ENCODE measurements at regions not wholly inside any gene's neighbourhood (a gene's known extent, or its start where the extent isn't known, plus 50 kb on each side); places are given as distances from the start of the nearest gene placed in this dataset.

- intact Hi-C loops (cut with micrococcal nuclease; ENCODE audit: unreplicated experiment) = no loop called here
- no peak for TF ChIP-seq EZH2 (IDR thresholded peaks at IDR 0.05; ENCODE audit: borderline replicate concordance, low read depth, low read length, poor library complexity, severe bottlenecking)
- TF ChIP-seq CTCF (conservative IDR thresholded peaks at IDR 0.05; ENCODE audit: low read depth, low read length) = no peak
- BruUV-seq (replicated peaks) = no TSS peak
Measured at GRCh38 chrX:69365755-69366154, 138.4 kb upstream of the NALF2 start.

GRCh38 chrX:69365349-69365748 is 138.8 kb upstream of the NALF2 start:
- no peaks in the 10 kb centered on the region for H3K9me3 ChIP-seq (ENCODE audit: low read depth, low read length, poor library complexity, severe bottlenecking)
- no peak overlapping the region for H3K4me3 ChIP-seq (ENCODE audit: low read depth, low read length, poor library complexity, severe bottlenecking)
- intact Hi-C loops (cut with micrococcal nuclease; ENCODE audit: unreplicated experiment) = no loop called here
- ChIA-PET POLR2A (ENCODE audit: low non-redundant PET) (no interaction called here), CTCF (no interaction called here)
- peaks cover 13% of the 10 kb centered on the region for H3K4me1 ChIP-seq (ENCODE audit: insufficient read depth, low read length, poor library complexity, severe bottlenecking)
- no peak for TF ChIP-seq CTCF (conservative IDR thresholded peaks at IDR 0.05; ENCODE audit: low read depth, low read length)
- no peak for TF ChIP-seq EZH2 (IDR thresholded peaks at IDR 0.05; ENCODE audit: borderline replicate concordance, low read depth, low read length, poor library complexity, severe bottlenecking)
- DNase-seq (ENCODE audit: low spot score) = no peak
- no peak overlapping the region for H3K27ac ChIP-seq (ENCODE audit: low read depth, low read length, poor library complexity, severe bottlenecking)
- BruUV-seq (replicated peaks) = no TSS peak
- H3K27me3 ChIP-seq (replicated peaks; ENCODE audit: insufficient read depth, low read depth, low read length, poor library complexity) = no peaks in the 10 kb centered on the region
- no peaks in the 10 kb centered on the region for H3K36me3 ChIP-seq (ENCODE audit: insufficient read depth, low read length, poor library complexity, severe bottlenecking)

More at GRCh38 chrX:69365755-69366154, 138.4 kb upstream of the NALF2 start:
- ChIA-PET POLR2A (ENCODE audit: low non-redundant PET) (no interaction called here), CTCF (no interaction called here)
- no peaks in the 10 kb centered on the region for H3K36me3 ChIP-seq (ENCODE audit: insufficient read depth, low read length, poor library complexity, severe bottlenecking)
- no peak for DNase-seq (ENCODE audit: low spot score)
- no peaks in the 10 kb centered on the region for H3K9me3 ChIP-seq (ENCODE audit: low read depth, low read length, poor library complexity, severe bottlenecking)
- H3K4me3 ChIP-seq (ENCODE audit: low read depth, low read length, poor library complexity, severe bottlenecking) = no peak overlapping the region
- no peak overlapping the region for H3K27ac ChIP-seq (ENCODE audit: low read depth, low read length, poor library complexity, severe bottlenecking)
- no peaks in the 10 kb centered on the region for H3K27me3 ChIP-seq (replicated peaks; ENCODE audit: insufficient read depth, low read depth, low read length, poor library complexity)
- peaks cover 13% of the 10 kb centered on the region for H3K4me1 ChIP-seq (ENCODE audit: insufficient read depth, low read length, poor library complexity, severe bottlenecking)

- H3K4me3 ChIP-seq (ENCODE audit: low read depth, low read length, poor library complexity, severe bottlenecking) = no peak overlapping the region
- no TSS peak for BruUV-seq (replicated peaks)
- POLR2A ChIA-PET (ENCODE audit: low non-redundant PET) = no interaction called here
- H3K4me1 ChIP-seq (ENCODE audit: insufficient read depth, low read length, poor library complexity, severe bottlenecking) = peaks cover 13% of the 10 kb centered on the region
- peak; percentile 42 for DNase-seq (ENCODE audit: low spot score)
- CTCF ChIA-PET = no interaction called here
- TF ChIP-seq CTCF (conservative IDR thresholded peaks at IDR 0.05; ENCODE audit: low read depth, low read length) = no peak
- TF ChIP-seq EZH2 (IDR thresholded peaks at IDR 0.05; ENCODE audit: borderline replicate concordance, low read depth, low read length, poor library complexity, severe bottlenecking) = no peak
- intact Hi-C loops (cut with micrococcal nuclease; ENCODE audit: unreplicated experiment) = no loop called here
- no peaks in the 10 kb centered on the region for H3K27me3 ChIP-seq (replicated peaks; ENCODE audit: insufficient read depth, low read depth, low read length, poor library complexity)
- no peaks in the 10 kb centered on the region for H3K36me3 ChIP-seq (ENCODE audit: insufficient read depth, low read length, poor library complexity, severe bottlenecking)
- no peaks in the 10 kb centered on the region for H3K9me3 ChIP-seq (ENCODE audit: low read depth, low read length, poor library complexity, severe bottlenecking)
- H3K27ac ChIP-seq (ENCODE audit: low read depth, low read length, poor library complexity, severe bottlenecking) = peak overlapping the region; percentile 37
Measured at GRCh38 chrX:69362856-69363255, 141.3 kb upstream of the NALF2 start.

Data from A673 (cell line).